ENCODE measurements at regions not wholly inside any gene's neighbourhood (a gene's known extent, or its start where the extent isn't known, plus 50 kb on each side); places are given as distances from the start of the nearest gene placed in this dataset.

- TF ChIP-seq CTCF (conservative IDR thresholded peaks at IDR 0.05; ENCODE audit: low read depth, low read length) (no peak), EZH2 (IDR thresholded peaks at IDR 0.05; ENCODE audit: borderline replicate concordance, low read depth, low read length, poor library complexity, severe bottlenecking) (no peak)
These were observed 67.7 kb downstream of the C5orf15 start for GRCh38 chr5:133900534-133901270.
